Stimulated activated CD4-positive, alpha-beta T cell treated with anti-CD3 and anti-CD28 coated beads, TNF-alpha, amount 100 ng/mL, for 1 hour (primary cell): ENCODE measurements at regions not wholly inside any gene's neighbourhood (a gene's known extent, or its start where the extent isn't known, plus 50 kb on each side); places are given as distances from the start of the nearest gene placed in this dataset.

ENCODE experiments used
- DNase-seq, 3 donors: peaks; one replicate each; pipeline ENCODE4 v3.0.0-alpha.2; 2020; ENCODE audit warnings: low read depth in 3 of 3, low spot score in 1 of 3

- DNase-seq, result no peak
Measured at GRCh38 chr2:196565982-196566381, 73.5 kb upstream of the CCDC150 start.

GRCh38 chr2:196566961-196567666 is 72.4 kb upstream of the CCDC150 start:
- no peak for DNase-seq

GRCh38 chr2:196568506-196568905 is 71.0 kb upstream of the CCDC150 start:
- no peak for DNase-seq

GRCh38 chr2:196584903-196585302 is 54.6 kb upstream of the CCDC150 start:
- no peak for DNase-seq

- no peak for DNase-seq
Measured at GRCh38 chr2:196586511-196586991, 53.0 kb upstream of the CCDC150 start.

GRCh38 chr2:196587056-196587455 is 52.5 kb upstream of the CCDC150 start:
- no peak for DNase-seq

- no peak for DNase-seq
Measured at GRCh38 chr2:196587739-196588138, 51.8 kb upstream of the CCDC150 start.

GRCh38 chr2:196589419-196589818 is 50.1 kb upstream of the CCDC150 start:
- no peak for DNase-seq
